Loucy (cell line): ENCODE measurements at regions not wholly inside any gene's neighbourhood (a gene's known extent, or its start where the extent isn't known, plus 50 kb on each side); places are given as distances from the start of the nearest gene placed in this dataset.

Experiments used
- H2AFZ ChIP-seq: fragments of 200-600 bp; sonication (generic); 2 replicates; pipeline ENCODE4 v1.6.0; 2016; ENCODE audit warnings: antibody characterized with exemption, mild to moderate bottlenecking, low read length, moderate library complexity
- H3F3A ChIP-seq: fragments of 200-600 bp; 2 replicates; pipeline ENCODE4 v1.6.0; 2016; ENCODE audit warnings: antibody characterized with exemption, low read depth, mild to moderate bottlenecking
- H3K27me3 ChIP-seq: fragments of 200-600 bp; sonication (generic); 2 replicates; pipeline ENCODE4 v1.6.1; 2014; ENCODE audit warnings: low read length, mild to moderate bottlenecking; ENCODE audit not compliant: insufficient read depth, poor library complexity, severe bottlenecking
- H3K36me3 ChIP-seq: fragments of 200-600 bp; sonication (generic); 2 replicates; pipeline ENCODE4 v1.6.1; 2016; ENCODE audit warnings: low read length; ENCODE audit not compliant: insufficient read depth
- H3K4me1 ChIP-seq: fragments of 200-600 bp; sonication (generic); 2 replicates; pipeline ENCODE4 v1.5.1; 2014; ENCODE audit warnings: low read length, mild to moderate bottlenecking; ENCODE audit not compliant: insufficient read depth, poor library complexity, severe bottlenecking
- H3K4me2 ChIP-seq: fragments of 200-600 bp; sonication (generic); 2 replicates; pipeline ENCODE4 v1.6.0; 2014; ENCODE audit warnings: antibody characterized with exemption, low read length, low read depth, mild to moderate bottlenecking; ENCODE audit not compliant: poor library complexity, severe bottlenecking
- H3K4me3 ChIP-seq: fragments of 200-600 bp; sonication (generic); 2 replicates; pipeline ENCODE4 v1.5.1; 2014; ENCODE audit warnings: low read length, mild to moderate bottlenecking, mixed read lengths; ENCODE audit not compliant: poor library complexity, severe bottlenecking
- H3K79me2 ChIP-seq: fragments of 200-600 bp; sonication (generic); 2 replicates; pipeline ENCODE4 v1.6.1; 2014; ENCODE audit warnings: low read length; ENCODE audit not compliant: insufficient read depth
- H3K9ac ChIP-seq: fragments of 200-600 bp; sonication (generic); 2 replicates; pipeline ENCODE4 v1.6.0; 2014; ENCODE audit warnings: mild to moderate bottlenecking, low read depth, low read length, moderate library complexity; ENCODE audit not compliant: poor library complexity, severe bottlenecking
- H3K9me2 ChIP-seq: fragments of 200-600 bp; sonication (generic); replicated peaks from 2 replicates; pipeline ENCODE4 v1.6.1; 2016; ENCODE audit warnings: low read depth, low read length, mixed read lengths
- H3K9me3 ChIP-seq: fragments of 200-600 bp; sonication (generic); 2 replicates; pipeline ENCODE4 v1.6.1; 2014; ENCODE audit warnings: mild to moderate bottlenecking, antibody characterized with exemption, low read length, low read depth; ENCODE audit not compliant: insufficient read depth
- H4K20me1 ChIP-seq: fragments of 200-600 bp; sonication (generic); 2 replicates; pipeline ENCODE4 v1.6.0; 2014; ENCODE audit warnings: antibody characterized with exemption, low read length, mild to moderate bottlenecking; ENCODE audit not compliant: insufficient read depth, poor library complexity, severe bottlenecking
- CTCF ChIP-seq: fragments of 200-600 bp; sonication (generic); conservative IDR thresholded peaks from 2 replicates; pipeline ENCODE4 v1.5.1; 2014; ENCODE audit warnings: mild to moderate bottlenecking, antibody characterized with exemption, low read length
- EZH2phosphoT487 ChIP-seq: fragments of 200-600 bp; IDR thresholded peaks from 2 replicates; pipeline ENCODE4 v1.6.1; 2018; ENCODE audit warnings: antibody characterized with exemption, mild to moderate bottlenecking, moderate library complexity, borderline replicate concordance

- Histone ChIP-seq H3K4me2 (no peak overlapping the region), H3K4me3 (no peak overlapping the region), H3K27me3 (no peaks in the 10 kb centered on the region), H3K9me2 (no peaks in the 10 kb centered on the region), H4K20me1 (no peaks in the 10 kb centered on the region), H3K36me3 (no peaks in the 10 kb centered on the region), H3K9me3 (no peaks in the 10 kb centered on the region), H3F3A (no peaks in the 10 kb centered on the region), H3K4me1 (no peaks in the 10 kb centered on the region), H3K9ac (no peak overlapping the region), H2AFZ (no peak overlapping the region), H3K79me2 (no peaks in the 10 kb centered on the region)
- TF ChIP-seq CTCF = no peak
- TF ChIP-seq EZH2phosphoT487 = no peak
Measured at GRCh38 chr11:90329043-90329442, 106.2 kb upstream of the CHORDC1 start.

- Histone ChIP-seq H3K9me2 (no peaks in the 10 kb centered on the region), H3K4me1 (no peaks in the 10 kb centered on the region), H3K4me2 (no peak overlapping the region), H2AFZ (no peak overlapping the region), H4K20me1 (no peaks in the 10 kb centered on the region), H3K4me3 (no peak overlapping the region), H3K79me2 (no peaks in the 10 kb centered on the region), H3K27me3 (no peaks in the 10 kb centered on the region), H3K36me3 (no peaks in the 10 kb centered on the region), H3K9me3 (no peaks in the 10 kb centered on the region), H3F3A (no peaks in the 10 kb centered on the region), H3K9ac (no peak overlapping the region)
- TF ChIP-seq EZH2phosphoT487 = no peak
- TF ChIP-seq CTCF = no peak
Measured at GRCh38 chr11:90326647-90327046, 103.8 kb upstream of the CHORDC1 start.

- Histone ChIP-seq H3K4me3 (no peak overlapping the region), H3K9me3 (no peaks in the 10 kb centered on the region), H2AFZ (no peak overlapping the region), H3K27me3 (no peaks in the 10 kb centered on the region), H3F3A (no peaks in the 10 kb centered on the region), H3K9me2 (no peaks in the 10 kb centered on the region), H3K79me2 (no peaks in the 10 kb centered on the region), H3K9ac (no peak overlapping the region), H3K4me1 (no peaks in the 10 kb centered on the region), H3K36me3 (no peaks in the 10 kb centered on the region), H3K4me2 (no peak overlapping the region), H4K20me1 (no peaks in the 10 kb centered on the region)
- no peak for TF ChIP-seq CTCF
- TF ChIP-seq EZH2phosphoT487 = no peak
Measured at GRCh38 chr11:90323289-90323688, 100.4 kb upstream of the CHORDC1 start.
